ENCODE measurements at regions not wholly inside any gene's neighbourhood (a gene's known extent, or its start where the extent isn't known, plus 50 kb on each side); places are given as distances from the start of the nearest gene placed in this dataset.
"Not testable (repeated sequence)": the region's sequence is repeated elsewhere in the genome, so short reads cannot be mapped to it uniquely, and the experiment has no call there.

DNA sequence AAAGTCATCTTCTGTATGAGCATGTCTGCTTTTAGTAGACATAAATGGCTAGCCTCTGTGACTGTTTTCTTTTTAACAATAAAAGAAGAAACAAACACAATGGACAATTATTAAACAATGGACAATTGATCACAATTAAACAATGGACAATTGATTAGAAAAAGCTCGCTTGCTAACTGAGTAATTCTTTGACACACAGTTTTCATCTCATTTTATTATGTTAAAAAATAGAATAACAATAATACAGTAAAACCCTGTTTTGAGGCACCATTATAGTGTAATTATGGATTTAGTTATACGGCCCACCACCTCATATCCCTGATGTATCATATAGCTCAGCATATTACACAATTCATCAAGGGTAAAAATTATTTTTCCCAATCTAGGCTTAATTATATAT is 989.0 kb downstream of the LTN1 start:
- not testable (repeated sequence) for H3K4me3 ChIP-seq (ENCODE audit: low read length); H3K36me3 ChIP-seq (ENCODE audit: insufficient read depth, low read length); H3K9me3 ChIP-seq (replicated peaks; ENCODE audit: low read length); H3K9ac ChIP-seq (ENCODE audit: low read depth, low read length); H3K27me3 ChIP-seq (ENCODE audit: control insufficient read depth, insufficient read depth, low read length); H3K4me2 ChIP-seq (ENCODE audit: low read length); H3K4me1 ChIP-seq (ENCODE audit: control insufficient read depth, insufficient read depth, low read length)

DNA sequence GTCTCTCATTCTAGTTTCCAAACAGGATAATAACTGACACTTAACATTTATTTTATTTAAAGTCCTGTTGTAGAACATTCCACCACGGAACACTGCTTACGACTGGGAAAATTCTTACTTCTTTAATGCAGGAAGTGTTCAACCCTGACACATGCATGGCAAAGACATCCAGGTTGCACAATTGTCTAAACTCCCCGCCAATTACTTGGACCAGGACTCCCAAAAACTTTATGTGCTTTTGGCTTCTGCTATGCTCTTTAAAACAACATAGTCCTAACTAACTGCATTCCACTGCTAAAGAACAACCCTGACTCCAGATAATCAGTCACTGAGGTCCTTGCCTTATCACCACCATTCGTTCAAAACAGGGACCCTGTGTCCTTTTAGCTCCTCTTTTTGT is 995.8 kb downstream of the LTN1 start:
- H3K27me3 ChIP-seq (ENCODE audit: control insufficient read depth, insufficient read depth, low read length); H3K4me3 ChIP-seq (ENCODE audit: low read length); H3K4me1 ChIP-seq (ENCODE audit: control insufficient read depth, insufficient read depth, low read length); H3K9me3 ChIP-seq (replicated peaks; ENCODE audit: low read length); H3K4me2 ChIP-seq (ENCODE audit: low read length); H3K36me3 ChIP-seq (ENCODE audit: insufficient read depth, low read length); H3K9ac ChIP-seq (ENCODE audit: low read depth, low read length): not testable (repeated sequence)

DNA sequence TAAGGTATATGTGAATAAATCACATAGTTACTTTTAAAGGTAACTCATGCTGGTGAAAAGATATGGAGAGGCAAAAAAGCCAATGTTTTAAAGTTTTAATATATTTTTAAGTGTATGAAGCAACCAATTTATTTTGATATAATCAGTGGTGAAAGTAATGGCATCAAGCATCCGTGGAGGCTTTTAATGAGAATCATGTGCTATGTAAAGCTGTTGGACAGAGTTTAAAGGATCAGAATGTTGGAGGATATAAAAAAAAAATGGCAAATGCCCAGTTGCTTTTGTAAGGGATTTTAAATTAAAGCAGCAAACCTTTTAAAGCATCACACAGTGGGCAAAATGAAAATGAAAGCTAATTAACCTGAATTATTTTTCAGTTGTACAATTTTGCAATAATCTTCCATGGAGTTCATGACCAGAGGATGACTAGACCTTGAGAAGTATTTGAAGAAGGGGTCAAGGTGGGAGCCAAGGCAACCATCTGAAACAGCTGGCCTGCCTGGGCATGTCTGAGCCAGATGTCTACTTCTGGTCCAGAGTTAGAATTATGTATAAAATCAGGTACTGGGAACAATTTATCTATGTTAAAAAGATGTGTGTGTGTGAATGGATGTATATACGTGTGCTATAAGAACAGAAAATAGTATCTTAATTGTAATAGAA is 1007.9 kb downstream of the LTN1 start:
- not testable (repeated sequence) for H3K4me2 ChIP-seq (ENCODE audit: low read length); H3K4me3 ChIP-seq (ENCODE audit: low read length); H3K9me3 ChIP-seq (replicated peaks; ENCODE audit: low read length); H3K27me3 ChIP-seq (ENCODE audit: control insufficient read depth, insufficient read depth, low read length); H3K4me1 ChIP-seq (ENCODE audit: control insufficient read depth, insufficient read depth, low read length); H3K36me3 ChIP-seq (ENCODE audit: insufficient read depth, low read length); H3K9ac ChIP-seq (ENCODE audit: low read depth, low read length)

DNA sequence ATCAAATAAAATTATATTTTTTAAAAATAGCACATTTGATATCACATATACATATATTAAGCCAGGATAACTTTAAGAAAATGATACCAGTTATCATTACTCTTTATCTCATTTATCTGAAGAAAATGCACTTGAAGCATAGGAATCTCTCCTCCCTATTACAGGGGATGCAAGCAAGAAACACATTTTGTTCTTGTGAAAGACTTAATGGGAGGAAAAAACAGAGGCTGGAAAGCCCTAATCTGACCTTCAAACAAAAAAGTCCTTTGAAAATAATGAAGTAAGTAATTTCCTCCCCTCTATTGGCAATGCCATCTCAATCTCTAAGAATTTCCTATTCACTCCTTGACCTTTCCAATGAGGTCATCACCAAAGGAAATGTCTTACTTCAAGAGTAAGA is 1012.6 kb upstream of the ADAMTS5 start:
- not testable (repeated sequence) for H3K9me3 ChIP-seq (replicated peaks; ENCODE audit: low read length); H3K36me3 ChIP-seq (ENCODE audit: insufficient read depth, low read length); H3K4me1 ChIP-seq (ENCODE audit: control insufficient read depth, insufficient read depth, low read length)

DNA sequence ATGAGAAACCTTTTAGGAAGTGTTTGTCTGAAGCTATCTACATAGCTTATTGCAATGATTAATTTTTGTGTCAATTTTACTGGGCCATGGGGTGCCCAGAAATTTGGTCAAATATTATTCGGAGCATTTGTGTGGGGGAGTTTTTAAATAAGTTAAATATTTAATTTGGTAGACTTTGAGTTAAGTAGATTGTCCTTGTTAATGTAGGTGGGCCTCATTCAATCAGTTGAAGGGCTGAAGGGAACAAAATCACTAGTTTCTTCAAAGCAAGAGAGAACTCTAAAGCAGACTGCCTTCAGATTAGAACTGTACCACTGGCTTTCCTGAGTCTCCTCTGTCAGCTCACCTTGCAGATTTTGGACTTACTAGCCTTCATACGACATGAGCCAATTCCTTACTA is 1008.6 kb upstream of the ADAMTS5 start:
- no peak overlapping the region for H3K9ac ChIP-seq (ENCODE audit: low read depth, low read length)
- H3K4me1 ChIP-seq (ENCODE audit: control insufficient read depth, insufficient read depth, low read length): no peaks in the 10 kb centered on the region
- no peak overlapping the region for H3K4me2 ChIP-seq (ENCODE audit: low read length)
- no peak overlapping the region for H3K4me3 ChIP-seq (ENCODE audit: low read length)
- no peaks in the 10 kb centered on the region for H3K27me3 ChIP-seq (ENCODE audit: control insufficient read depth, insufficient read depth, low read length)
- no peaks in the 10 kb centered on the region for H3K9me3 ChIP-seq (replicated peaks; ENCODE audit: low read length)
- H3K36me3 ChIP-seq (ENCODE audit: insufficient read depth, low read length): no peaks in the 10 kb centered on the region

More for the DNA sequence above, 1012.6 kb upstream of the ADAMTS5 start:
- not testable (repeated sequence) for H3K27me3 ChIP-seq (ENCODE audit: control insufficient read depth, insufficient read depth, low read length); H3K4me2 ChIP-seq (ENCODE audit: low read length); H3K4me3 ChIP-seq (ENCODE audit: low read length); H3K9ac ChIP-seq (ENCODE audit: low read depth, low read length)

DNA sequence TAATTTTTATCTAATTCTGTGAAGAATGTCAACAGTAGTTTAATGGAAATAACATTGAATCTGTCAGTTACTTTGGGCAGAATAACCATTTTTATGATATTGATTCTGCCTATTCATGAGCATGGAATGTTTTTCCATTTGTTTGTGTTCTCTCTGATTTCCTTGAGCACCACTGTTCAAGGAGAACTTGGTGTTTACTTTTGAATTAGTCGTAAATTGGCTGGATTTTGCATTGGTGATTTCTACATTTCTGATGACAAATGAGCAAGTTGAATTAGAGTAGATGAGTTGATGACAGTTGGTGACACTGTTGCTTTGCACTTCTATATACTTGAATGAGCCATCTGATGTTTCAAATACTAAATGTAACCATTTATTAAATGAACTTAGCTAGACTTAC is 1007.3 kb upstream of the ADAMTS5 start:
- not testable (repeated sequence) for H3K9ac ChIP-seq (ENCODE audit: low read depth, low read length); H3K36me3 ChIP-seq (ENCODE audit: insufficient read depth, low read length); H3K4me1 ChIP-seq (ENCODE audit: control insufficient read depth, insufficient read depth, low read length); H3K27me3 ChIP-seq (ENCODE audit: control insufficient read depth, insufficient read depth, low read length); H3K4me3 ChIP-seq (ENCODE audit: low read length); H3K4me2 ChIP-seq (ENCODE audit: low read length); H3K9me3 ChIP-seq (replicated peaks; ENCODE audit: low read length)

DNA sequence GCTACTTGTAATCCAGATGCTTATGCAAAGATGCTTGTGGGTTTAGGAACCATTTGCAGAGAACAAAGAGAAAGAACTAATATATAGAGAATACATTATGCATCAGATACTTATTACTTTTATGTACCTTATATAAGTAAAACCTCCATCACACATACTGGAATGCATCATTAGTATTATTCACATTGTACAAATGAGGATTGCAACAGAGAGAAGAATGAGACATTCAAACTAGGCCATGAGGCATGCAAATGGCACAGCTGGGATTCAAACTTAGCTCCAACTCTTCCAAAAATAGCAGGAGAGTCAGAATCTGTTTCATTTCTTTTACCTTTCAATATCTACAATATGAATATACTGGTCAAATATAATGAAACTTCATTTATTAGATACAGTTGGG is 1001.4 kb upstream of the ADAMTS5 start:
- H3K27me3 ChIP-seq (ENCODE audit: control insufficient read depth, insufficient read depth, low read length): not testable (repeated sequence)

DNA sequence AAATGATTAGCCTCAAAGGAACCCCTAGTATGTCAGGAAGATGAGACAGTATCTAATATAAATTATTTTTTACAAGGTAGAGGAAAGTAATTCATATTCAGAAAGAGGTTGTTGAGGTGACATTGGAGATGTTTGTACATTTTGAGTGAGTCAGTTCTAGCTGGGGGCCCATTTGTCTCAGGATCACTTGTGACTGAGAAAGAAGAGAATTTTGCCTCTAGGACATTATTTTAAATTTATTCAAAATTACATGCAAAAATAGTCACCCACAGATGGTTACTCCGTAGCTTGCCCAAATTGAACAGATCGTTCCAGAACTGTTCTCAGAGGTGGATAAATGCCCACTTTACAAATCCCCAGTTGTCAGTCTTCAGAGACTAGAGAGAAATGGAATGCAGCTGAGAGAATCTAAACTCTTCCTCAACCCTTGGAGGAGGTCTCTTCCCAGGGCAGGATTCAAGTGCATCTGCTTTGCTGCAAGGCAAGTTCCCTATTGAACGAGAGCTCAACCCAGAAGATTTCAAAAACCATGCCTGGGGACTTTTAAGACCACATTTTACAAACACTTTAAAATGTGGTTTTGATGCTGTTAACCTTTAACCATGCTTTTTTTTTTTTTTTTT is 987.8 kb upstream of the ADAMTS5 start:
- Histone ChIP-seq H3K36me3 (ENCODE audit: insufficient read depth, low read length) (no peaks in the 10 kb centered on the region), H3K4me2 (ENCODE audit: low read length) (no peak overlapping the region), H3K27me3 (ENCODE audit: control insufficient read depth, insufficient read depth, low read length) (no peaks in the 10 kb centered on the region)

More for the DNA sequence above, 1001.4 kb upstream of the ADAMTS5 start:
- not testable (repeated sequence) for H3K36me3 ChIP-seq (ENCODE audit: insufficient read depth, low read length); H3K4me3 ChIP-seq (ENCODE audit: low read length); H3K4me1 ChIP-seq (ENCODE audit: control insufficient read depth, insufficient read depth, low read length); H3K4me2 ChIP-seq (ENCODE audit: low read length); H3K9ac ChIP-seq (ENCODE audit: low read depth, low read length); H3K9me3 ChIP-seq (replicated peaks; ENCODE audit: low read length)

DNA sequence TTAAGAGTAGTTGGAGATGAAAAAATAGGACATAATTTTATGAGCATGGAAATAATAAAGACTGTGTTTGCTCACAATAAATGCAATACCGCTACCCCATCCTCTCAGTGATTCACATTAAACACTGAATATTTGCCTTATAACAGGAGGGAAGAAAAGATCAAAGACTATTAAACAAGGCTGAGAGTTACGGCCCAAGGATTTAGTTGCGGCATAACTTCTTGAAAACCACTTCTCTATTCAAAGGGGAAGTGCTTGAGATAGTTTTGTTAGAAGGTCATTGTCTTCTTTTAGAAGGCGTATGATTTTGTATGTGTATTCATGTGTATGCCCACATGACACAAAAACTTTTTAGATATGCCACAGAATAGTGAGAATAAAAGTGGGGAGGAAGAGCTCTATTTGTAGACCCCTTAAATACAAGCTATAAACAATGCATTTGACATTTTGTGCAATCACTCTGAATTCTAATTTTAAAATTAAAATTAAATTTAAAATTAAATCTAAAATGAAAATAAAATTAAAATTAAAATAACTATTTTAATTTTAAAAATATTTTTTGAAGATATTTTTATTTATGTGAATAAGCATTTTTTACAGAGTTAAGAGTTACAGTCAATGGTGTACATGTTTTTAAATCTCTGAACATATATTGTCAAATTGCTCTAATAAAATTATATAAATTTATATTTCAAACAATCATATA is 986.6 kb upstream of the ADAMTS5 start:
- Histone ChIP-seq H3K4me3 (ENCODE audit: low read length) (no peak overlapping the region), H3K4me2 (ENCODE audit: low read length) (no peak overlapping the region), H3K27me3 (ENCODE audit: control insufficient read depth, insufficient read depth, low read length) (no peaks in the 10 kb centered on the region), H3K9ac (ENCODE audit: low read depth, low read length) (no peak overlapping the region), H3K36me3 (ENCODE audit: insufficient read depth, low read length) (no peaks in the 10 kb centered on the region), H3K4me1 (ENCODE audit: control insufficient read depth, insufficient read depth, low read length) (no peaks in the 10 kb centered on the region), H3K9me3 (replicated peaks; ENCODE audit: low read length) (no peaks in the 10 kb centered on the region)

More for the DNA sequence above, 987.8 kb upstream of the ADAMTS5 start:
- Histone ChIP-seq H3K4me3 (ENCODE audit: low read length) (no peak overlapping the region), H3K9ac (ENCODE audit: low read depth, low read length) (no peak overlapping the region), H3K9me3 (replicated peaks; ENCODE audit: low read length) (no peaks in the 10 kb centered on the region), H3K4me1 (ENCODE audit: control insufficient read depth, insufficient read depth, low read length) (no peaks in the 10 kb centered on the region)

DNA sequence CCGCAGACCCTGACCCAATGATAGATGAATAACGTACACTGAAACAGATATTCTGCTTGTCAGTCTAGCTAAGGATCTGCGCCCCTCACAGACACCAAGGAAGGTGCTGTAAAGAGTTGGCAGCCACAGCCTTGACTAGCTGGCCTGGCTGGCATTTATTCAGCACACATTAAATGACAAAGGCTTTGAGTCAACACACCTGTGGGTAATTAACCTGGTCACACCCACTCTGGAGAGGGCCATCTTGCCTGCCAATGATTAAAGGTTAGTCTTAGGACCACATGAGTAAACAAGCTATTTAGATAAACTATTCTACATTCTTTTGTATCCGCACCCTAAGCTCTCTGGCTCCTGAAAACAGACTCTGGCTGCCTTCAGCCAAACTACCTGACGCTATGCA is 982.2 kb upstream of the ADAMTS5 start:
- H3K9me3 ChIP-seq (replicated peaks; ENCODE audit: low read length); H3K9ac ChIP-seq (ENCODE audit: low read depth, low read length); H3K4me3 ChIP-seq (ENCODE audit: low read length); H3K4me2 ChIP-seq (ENCODE audit: low read length); H3K27me3 ChIP-seq (ENCODE audit: control insufficient read depth, insufficient read depth, low read length); H3K36me3 ChIP-seq (ENCODE audit: insufficient read depth, low read length); H3K4me1 ChIP-seq (ENCODE audit: control insufficient read depth, insufficient read depth, low read length): not testable (repeated sequence)

DNA sequence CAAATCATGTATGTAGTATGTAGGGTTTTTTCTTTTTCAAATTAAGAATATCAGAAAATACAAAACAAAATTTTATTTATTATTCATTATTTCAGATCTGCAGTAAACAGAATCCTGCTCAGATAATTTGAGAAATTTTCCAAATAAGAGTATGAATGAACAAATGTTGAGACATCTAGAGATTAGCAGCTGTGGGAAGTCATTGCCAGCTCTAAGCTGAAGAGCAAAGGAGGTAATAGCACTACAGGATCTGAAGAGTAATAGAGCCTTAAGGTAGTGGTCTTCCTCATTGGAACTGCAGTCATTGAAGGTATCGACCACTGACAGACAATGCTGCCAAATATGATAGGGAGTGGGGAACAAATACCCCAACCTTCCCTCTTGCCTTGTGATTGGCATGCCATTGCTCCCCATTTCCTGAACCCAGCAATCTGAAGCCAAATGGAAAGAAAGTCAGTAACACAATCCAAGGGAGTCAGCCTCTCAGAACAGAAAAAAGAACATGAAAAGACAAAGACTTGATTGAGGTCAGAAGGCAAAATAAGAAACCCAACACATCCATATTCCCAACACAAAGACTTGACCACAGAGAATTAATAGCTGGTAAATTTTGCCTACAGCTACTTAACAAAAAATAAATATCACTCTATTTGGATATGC is 963.4 kb upstream of the ADAMTS5 start:
- H3K4me3 ChIP-seq (ENCODE audit: low read length); H3K9ac ChIP-seq (ENCODE audit: low read depth, low read length); H3K4me2 ChIP-seq (ENCODE audit: low read length); H3K27me3 ChIP-seq (ENCODE audit: control insufficient read depth, insufficient read depth, low read length); H3K36me3 ChIP-seq (ENCODE audit: insufficient read depth, low read length); H3K9me3 ChIP-seq (replicated peaks; ENCODE audit: low read length): not testable (repeated sequence)
- H3K4me1 ChIP-seq (ENCODE audit: control insufficient read depth, insufficient read depth, low read length): peaks cover 16% of the 10 kb centered on the region

Data from skeletal muscle satellite cell (primary cell).